Spleen (tissue), 11 donors: ENCODE measurements at regions not wholly inside any gene's neighbourhood (a gene's known extent, or its start where the extent isn't known, plus 50 kb on each side); places are given as distances from the start of the nearest gene placed in this dataset.

Experiments
- DNase-seq: peaks from one replicate; pipeline ENCODE4 v3.0.0-alpha.2; 2020
- H3K27ac ChIP-seq, 8 donors: fragments of 200-600 bp; sonication (generic) in 7 of 8; 1 replicate in 4 of 8; 2 replicates in 4 of 8; pipeline versions ENCODE4 v1.5.0 to v1.8.0; 2016 to 2021; ENCODE audit warnings: inconsistent platforms in 4 of 8, mild to moderate bottlenecking in 4 of 8, moderate library complexity in 1 of 8
- H3K27me3 ChIP-seq, 7 donors: fragments of 200-600 bp; sonication (generic) in 6 of 7; replicated peaks in 1 of 7; 1 replicate in 4 of 7; 2 replicates in 3 of 7; pipeline versions ENCODE4 v1.5.0 to v1.8.0; 2016 to 2021; ENCODE audit warnings: inconsistent platforms in 3 of 7, mild to moderate bottlenecking in 1 of 7
- H3K36me3 ChIP-seq, 6 donors: fragments of 200-600 bp; sonication (generic) in 5 of 6; 1 replicate in 4 of 6; 2 replicates in 2 of 6; pipeline versions ENCODE4 v1.5.0 to v1.8.0; 2016 to 2021; ENCODE audit warnings: inconsistent platforms in 2 of 6
- H3K4me1 ChIP-seq, 6 donors: fragments of 200-600 bp; sonication (generic) in 5 of 6; 1 replicate in 3 of 6; 2 replicates in 3 of 6; pipeline versions ENCODE4 v1.5.0 to v1.8.0; 2016 to 2021; ENCODE audit warnings: inconsistent platforms in 3 of 6
- H3K4me3 ChIP-seq, 8 donors: fragments of 200-600 bp; sonication (generic) in 7 of 8; 1 replicate in 4 of 8; 2 replicates in 4 of 8; pipeline versions ENCODE4 v1.5.0 to v1.8.0; 2016 to 2021; ENCODE audit warnings: inconsistent platforms in 4 of 8, mild to moderate bottlenecking in 4 of 8, moderate library complexity in 2 of 8
- H3K9me3 ChIP-seq, 8 donors: fragments of 200-600 bp; sonication (generic) in 7 of 8; 1 replicate in 4 of 8; 2 replicates in 4 of 8; pipeline versions ENCODE4 v1.5.0 to v1.8.0; 2016 to 2021; ENCODE audit warnings: inconsistent platforms in 4 of 8
- POLR2A ChIP-seq, 3 donors: fragments of 450-650 bp; IDR thresholded peaks; one replicate each; pipeline ENCODE4 v1.5.1; 2017; ENCODE audit warnings: antibody characterized with exemption in 3 of 3, mild to moderate bottlenecking in 1 of 3
- POLR2AphosphoS5 ChIP-seq, 3 donors: sonication (generic); formaldehyde crosslinking; IDR thresholded peaks; one replicate each; pipeline ENCODE4 v1.5.1; 2017; ENCODE audit warnings: antibody characterized with exemption in 3 of 3
- WGBS, 5 donors: extraction: QIAGEN DNeasy Blood & Tissue Kit in 3 of 5; methylation state at CpG; one replicate each; pipeline versions ENCODE4 v1.1.5 to v1.1.7; 2013 to 2018; 5-methylcytosine and 5-hydroxymethylcytosine counted together
- intact Hi-C: fragments of 100-400 bp; cut with DNase I; formaldehyde crosslinking; loops from one replicate; pipeline ENCODE4 v1.15.0; 2023; ENCODE audit warnings: low total_unique reads
- TF ChIP-seq, protein P1 (sequence below), 11 experiments: fragments of 200-600 bp in 7 of 11; fragments of 450-650 bp in 4 of 11; sonication (generic) in 4 of 11; IDR thresholded peaks in 8 of 11; conservative IDR thresholded peaks in 3 of 11; 1 replicate in 7 of 11; 2 replicates in 4 of 11; pipeline versions ENCODE4 v1.4.0 to v1.8.0; 2016 to 2021; ENCODE audit warnings: antibody characterized with exemption in 11 of 11, inconsistent platforms in 4 of 11, mild to moderate bottlenecking in 1 of 11
- donor health status: healthy with polysubstance abuse.
- donor health status: DM: no; HTN: no; CAD: no; lungs with moderate emphysema.
- donor health status: DM: no; HTN: no; CAD: no.
- donor health status: Bipolar disorder and iron deficiency.
- donor health status: healthy.
- donor health status: DM: no; HTN: no; CAD: no.
- donor health status: DM: yes; HTN: yes; CAD: no.

DNA sequence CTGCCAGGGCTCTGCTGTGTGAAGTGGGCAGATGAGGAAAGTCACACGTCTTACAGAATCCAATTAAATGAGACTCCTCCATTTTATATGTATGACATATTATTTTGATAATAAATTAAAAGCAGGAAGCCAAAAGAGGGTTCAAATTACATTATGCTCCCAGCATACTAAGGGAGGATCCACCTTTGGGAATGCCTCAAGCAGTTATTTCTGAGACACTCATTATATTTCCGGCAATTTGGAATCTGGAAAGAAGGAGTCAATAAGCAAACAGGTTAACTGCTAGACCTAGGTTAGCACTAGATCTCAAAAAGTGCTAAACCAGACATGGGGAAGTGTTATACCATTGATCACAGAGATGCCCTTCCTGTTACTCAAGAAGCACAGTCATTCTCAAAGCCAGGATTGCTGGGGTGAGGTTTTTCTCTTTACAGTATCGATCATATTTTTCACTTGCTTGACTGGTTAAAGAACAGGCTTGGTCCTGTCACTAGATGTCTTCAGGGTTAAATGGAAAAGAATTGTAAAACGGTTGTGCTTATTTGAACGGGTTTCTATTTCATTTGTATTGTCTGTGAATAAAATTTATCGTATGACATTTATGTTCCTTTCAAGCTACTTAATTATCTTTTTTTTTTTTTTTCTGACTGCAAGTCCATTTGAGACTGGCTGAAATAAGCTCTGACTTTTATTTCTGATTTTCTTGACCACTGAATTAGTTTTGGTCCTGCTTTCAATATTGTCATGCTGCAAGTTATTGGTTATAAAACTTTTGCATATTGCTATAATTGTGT, 523.2 kb downstream of the KLF12 start:
- intact Hi-C loops, result no loop called here
- Histone ChIP-seq H3K36me3 (no peaks in the 10 kb centered on the region), H3K4me3 (no peak overlapping the region), H3K4me1 (no peaks in the 10 kb centered on the region), H3K27me3 (no peaks in the 10 kb centered on the region), H3K9me3 (no peaks in the 10 kb centered on the region), H3K27ac (no peak overlapping the region)
- no peak for TF ChIP-seq POLR2AphosphoS5 (IDR thresholded peaks at IDR 0.05)
- TF ChIP-seq POLR2A (IDR thresholded peaks at IDR 0.05), result no peak
- TF ChIP-seq, protein P1, sequence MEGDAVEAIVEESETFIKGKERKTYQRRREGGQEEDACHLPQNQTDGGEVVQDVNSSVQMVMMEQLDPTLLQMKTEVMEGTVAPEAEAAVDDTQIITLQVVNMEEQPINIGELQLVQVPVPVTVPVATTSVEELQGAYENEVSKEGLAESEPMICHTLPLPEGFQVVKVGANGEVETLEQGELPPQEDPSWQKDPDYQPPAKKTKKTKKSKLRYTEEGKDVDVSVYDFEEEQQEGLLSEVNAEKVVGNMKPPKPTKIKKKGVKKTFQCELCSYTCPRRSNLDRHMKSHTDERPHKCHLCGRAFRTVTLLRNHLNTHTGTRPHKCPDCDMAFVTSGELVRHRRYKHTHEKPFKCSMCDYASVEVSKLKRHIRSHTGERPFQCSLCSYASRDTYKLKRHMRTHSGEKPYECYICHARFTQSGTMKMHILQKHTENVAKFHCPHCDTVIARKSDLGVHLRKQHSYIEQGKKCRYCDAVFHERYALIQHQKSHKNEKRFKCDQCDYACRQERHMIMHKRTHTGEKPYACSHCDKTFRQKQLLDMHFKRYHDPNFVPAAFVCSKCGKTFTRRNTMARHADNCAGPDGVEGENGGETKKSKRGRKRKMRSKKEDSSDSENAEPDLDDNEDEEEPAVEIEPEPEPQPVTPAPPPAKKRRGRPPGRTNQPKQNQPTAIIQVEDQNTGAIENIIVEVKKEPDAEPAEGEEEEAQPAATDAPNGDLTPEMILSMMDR (IDR thresholded peaks at IDR 0.05 in 8 of 11, conservative IDR thresholded peaks at IDR 0.05 in 3 of 11), result no peak
- WGBS, 5 donors, result 67 to 75% (median 71%) methylated on average over 6 of the region's 6 CpGs
- DNase-seq, result no peak

DNA sequence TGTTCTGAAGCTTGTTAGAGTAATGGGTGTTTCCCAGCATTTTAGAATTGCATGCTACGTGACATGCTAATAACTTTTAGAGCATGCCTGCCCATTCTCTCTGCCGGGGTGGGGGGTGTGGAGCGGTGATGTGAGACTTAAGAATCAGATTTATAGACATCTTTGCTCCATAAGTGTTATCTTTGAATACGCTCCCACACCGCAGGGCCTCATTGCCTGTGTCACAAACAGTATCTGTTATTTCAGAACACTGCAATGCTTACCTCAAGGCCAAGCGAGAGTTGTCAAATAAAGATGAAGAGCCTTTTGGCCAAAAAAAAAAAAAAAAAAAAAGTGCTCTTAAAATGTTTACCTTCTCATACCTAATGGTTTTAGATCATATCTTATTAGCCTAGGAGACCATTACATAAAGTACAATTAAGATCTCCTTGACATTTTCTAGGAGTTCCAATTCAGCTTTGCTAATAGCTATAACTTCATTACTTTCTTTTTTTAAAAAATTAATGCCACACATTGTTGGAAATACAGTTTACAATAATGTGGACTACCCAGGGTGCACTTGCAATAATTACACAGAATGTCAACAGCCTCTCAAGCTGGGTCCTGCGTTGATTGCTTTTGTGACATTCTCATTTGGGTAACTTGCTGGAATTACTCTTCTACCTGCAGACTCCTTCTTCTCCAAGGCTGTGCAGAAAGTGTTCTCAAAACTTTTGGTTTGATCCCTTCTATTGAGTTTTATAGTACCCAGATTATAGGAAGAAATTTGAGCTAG, 525.3 kb downstream of the KLF12 start:
- Histone ChIP-seq H3K27me3 (no peaks in the 10 kb centered on the region), H3K27ac (no peak overlapping the region), H3K9me3 (peaks cover 0 to 6% (median 3%) of the 10 kb centered on the region in 8 donors), H3K4me3 (no peak overlapping the region), H3K36me3 (no peaks in the 10 kb centered on the region), H3K4me1 (no peaks in the 10 kb centered on the region)
- DNase-seq, result no peak
- intact Hi-C loops, result no loop called here
- WGBS, 5 donors, result 80 to 89% (median 88%) methylated on average over 7 of the region's 7 CpGs
- TF ChIP-seq POLR2AphosphoS5 (IDR thresholded peaks at IDR 0.05), result no peak
- TF ChIP-seq, protein P1 (IDR thresholded peaks at IDR 0.05 in 8 of 11, conservative IDR thresholded peaks at IDR 0.05 in 3 of 11), result no peak
- TF ChIP-seq POLR2A (IDR thresholded peaks at IDR 0.05), result no peak

DNA sequence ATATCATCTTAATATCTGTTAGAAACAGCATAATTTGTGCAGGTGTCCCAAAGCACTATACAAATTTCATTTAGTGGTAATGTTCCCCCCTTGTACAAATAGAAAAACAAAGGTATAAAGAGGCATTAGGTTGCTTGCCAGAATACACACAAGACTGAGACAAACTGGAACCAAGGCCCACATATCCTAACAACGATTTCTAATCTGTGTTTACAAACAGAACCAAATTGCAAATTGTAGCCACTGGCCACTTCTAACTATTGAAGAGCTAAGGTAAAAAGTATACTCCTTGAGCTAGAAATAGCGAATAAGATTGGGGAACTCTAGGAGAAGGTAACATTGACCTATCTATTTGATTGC, 526.1 kb downstream of the KLF12 start:
- H3K4me3 ChIP-seq, result no peak overlapping the region
- no peaks in the 10 kb centered on the region for H3K36me3 ChIP-seq
- intact Hi-C loops, result no loop called here
- WGBS, 5 donors, result 71 to 93% (median 88%) methylated on average over 2 of the region's 2 CpGs
- H3K4me1 ChIP-seq, result no peaks in the 10 kb centered on the region
- TF ChIP-seq POLR2A (IDR thresholded peaks at IDR 0.05), result no peak
- H3K27me3 ChIP-seq, result no peaks in the 10 kb centered on the region
- peaks cover 0 to 10% (median 5%) of the 10 kb centered on the region in 8 donors for H3K9me3 ChIP-seq
- no peak for DNase-seq
- H3K27ac ChIP-seq, result no peak overlapping the region

DNA sequence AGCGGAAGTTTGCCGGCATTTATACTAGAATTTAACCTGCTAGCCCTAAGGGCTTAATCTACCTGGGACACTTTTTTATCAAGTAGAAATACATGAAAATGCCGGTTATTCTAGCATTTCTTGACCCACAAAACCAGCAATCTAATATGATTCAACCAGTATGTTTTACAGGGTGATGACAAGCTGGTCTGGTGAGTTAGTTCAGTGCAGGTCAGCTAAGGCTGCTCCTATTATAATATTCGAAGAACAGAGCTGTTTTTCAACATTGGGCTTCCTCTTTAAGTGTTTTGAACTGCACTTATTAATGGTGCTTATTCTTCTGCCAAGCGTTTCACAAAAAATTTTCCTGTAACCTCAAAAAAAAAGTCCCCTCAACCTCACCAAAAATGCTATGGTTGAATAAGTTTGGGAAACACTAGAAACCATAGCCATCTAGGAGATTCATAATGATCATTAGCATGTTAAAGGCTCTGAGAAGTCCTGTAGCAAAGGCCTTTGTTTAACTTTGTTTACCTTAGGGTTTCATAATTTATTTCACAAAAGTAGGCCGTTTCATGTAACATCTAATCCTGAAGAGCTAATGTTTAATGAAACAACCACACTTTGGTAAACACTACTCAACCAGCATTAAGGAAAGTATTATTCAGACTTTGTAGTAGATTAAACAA, 526.6 kb downstream of the KLF12 start:
- peaks cover 0 to 10% (median 5%) of the 10 kb centered on the region in 8 donors for H3K9me3 ChIP-seq
- no peaks in the 10 kb centered on the region for H3K36me3 ChIP-seq
- no peak for DNase-seq
- no peak for TF ChIP-seq POLR2AphosphoS5 (IDR thresholded peaks at IDR 0.05)
- TF ChIP-seq POLR2A (IDR thresholded peaks at IDR 0.05), result no peak
- TF ChIP-seq, protein P1 (IDR thresholded peaks at IDR 0.05 in 8 of 11, conservative IDR thresholded peaks at IDR 0.05 in 3 of 11), result no peak
- 71 to 79% (median 75%) methylated on average over 6 of the region's 6 CpGs for WGBS, 5 donors
- no peaks in the 10 kb centered on the region for H3K4me1 ChIP-seq
- H3K27ac ChIP-seq, result no peak overlapping the region
- intact Hi-C loops, result no loop called here
- no peaks in the 10 kb centered on the region for H3K27me3 ChIP-seq
- no peak overlapping the region for H3K4me3 ChIP-seq
